T47D (cell line): ENCODE measurements at regions not wholly inside any gene's neighbourhood (a gene's known extent, or its start where the extent isn't known, plus 50 kb on each side); places are given as distances from the start of the nearest gene placed in this dataset.
A peak's percentile ranks its signal among the peaks of the same experiment; 100 is the strongest.

ENCODE experiments used
- DNase-seq, 2 experiments: peaks; one replicate each; pipeline versions ENCODE4 v3.0.0 to v3.0.0-alpha.2; 2011 to 2012; ENCODE audit warnings: low read depth in 1 of 2, low spot score in 1 of 2
- JUND ChIP-seq: IDR thresholded peaks from 2 replicates; pipeline ENCODE4 v1.6.1; 2012; ENCODE audit warnings: low read depth
- in situ Hi-C: cut with HindIII; loops from 2 replicates; pipeline ENCODE4 v1.10.0; 2016; ENCODE audit warnings: low sequenced_read_pairs, low pct_unique_long_range_greater_than_20kb

- no peak for DNase-seq
- no peak for TF ChIP-seq JUND
- in situ Hi-C loops, result no loop called here
Observed at GRCh38 chr2:121093692-121094091, 191.3 kb downstream of the TFCP2L1 start.

- no peak for DNase-seq
- in situ Hi-C loops, result no loop called here
- no peak for TF ChIP-seq JUND
Observed at GRCh38 chr2:121094101-121094500, 190.9 kb downstream of the TFCP2L1 start.

- DNase-seq, result no peak
- in situ Hi-C loops, result no loop called here
- no peak for TF ChIP-seq JUND
Observed at GRCh38 chr2:121094845-121095244, 190.2 kb downstream of the TFCP2L1 start.

DNA sequence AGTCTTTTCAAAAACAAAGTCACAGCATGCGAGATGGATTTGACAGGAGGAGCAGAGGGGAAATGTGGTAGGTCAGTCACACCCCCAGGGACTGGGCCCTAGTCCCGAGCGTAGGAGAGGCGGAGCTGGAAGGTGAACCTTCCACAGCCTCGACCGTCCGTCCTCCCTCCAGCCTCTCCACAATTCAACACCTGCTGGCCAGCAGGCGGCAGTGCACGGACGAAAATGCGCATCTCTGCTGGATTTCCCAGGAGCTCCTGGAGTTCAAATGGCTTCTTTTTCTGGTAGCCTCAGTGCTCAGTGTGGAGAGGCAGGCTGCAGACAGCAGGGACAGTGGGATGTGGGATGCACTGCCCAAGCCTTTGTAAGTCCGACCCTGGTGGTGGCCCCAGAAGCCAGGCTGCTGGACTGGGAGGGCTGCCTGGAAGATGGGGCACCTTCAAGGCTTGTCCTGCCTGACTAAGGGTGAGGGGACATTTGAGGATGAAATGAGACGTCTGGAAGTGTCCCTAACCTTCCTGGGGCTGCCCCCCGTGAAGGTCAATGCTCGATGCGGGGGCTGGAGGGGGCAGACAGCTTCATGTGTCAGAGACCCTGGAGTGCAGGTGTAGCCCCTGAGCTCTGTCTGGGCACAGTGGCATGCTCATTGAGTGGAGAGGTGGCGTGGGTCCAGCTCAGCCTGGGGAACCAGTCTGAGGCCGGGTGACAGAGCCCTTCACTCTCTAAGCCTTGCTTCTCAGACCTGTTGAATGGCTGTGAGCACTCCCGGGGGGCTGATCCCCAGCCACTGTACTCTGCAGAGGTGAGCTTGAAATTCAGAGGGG lies 189.5 kb downstream of the TFCP2L1 start:
- DNase-seq, result peak; percentile 60 to 73
- in situ Hi-C loops, result no loop called here
- TF ChIP-seq JUND, result no peak

GRCh38 chr2:121096611-121097010 lies 188.4 kb downstream of the TFCP2L1 start:
- DNase-seq, result no peak
- TF ChIP-seq JUND, result no peak
- in situ Hi-C loops, result no loop called here

- in situ Hi-C loops, result no loop called here
- no peak for DNase-seq
- TF ChIP-seq JUND, result no peak
Observed at GRCh38 chr2:121098556-121098955, 186.4 kb downstream of the TFCP2L1 start.

- in situ Hi-C loops, result no loop called here
- no peak for TF ChIP-seq JUND
- peak; percentile 31 to 46 for DNase-seq
Observed at GRCh38 chr2:121099329-121100290, 185.4 kb downstream of the TFCP2L1 start.

DNA sequence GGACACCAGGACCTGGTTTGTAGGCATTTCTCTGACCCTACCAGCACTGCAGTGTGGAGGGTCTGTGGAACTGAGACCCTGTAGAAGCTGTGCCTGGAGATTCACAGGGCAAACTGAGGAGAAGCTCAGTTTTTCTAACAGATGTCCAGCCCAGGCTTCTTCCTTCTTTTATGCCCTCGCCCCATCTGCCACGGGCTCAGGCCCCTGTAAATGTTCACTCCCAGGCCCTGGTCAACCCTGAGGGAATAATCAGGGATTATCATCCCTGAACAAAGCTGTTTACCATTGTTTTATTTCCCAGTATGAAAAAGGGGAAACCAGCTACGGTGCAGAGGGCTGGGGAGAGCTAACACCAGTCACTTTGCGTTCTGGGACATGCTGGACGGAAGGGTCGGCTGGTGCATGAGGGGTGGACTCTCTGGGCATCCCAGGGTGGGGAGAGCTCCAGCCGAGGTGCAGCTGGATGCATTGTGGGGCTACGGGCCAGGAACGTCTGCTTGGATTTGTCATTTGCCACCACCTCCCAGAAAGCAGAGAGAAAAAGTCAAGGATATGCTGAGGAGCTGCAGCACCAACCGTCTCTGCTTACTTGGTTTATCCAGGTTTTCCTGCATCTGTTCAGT lies 183.8 kb downstream of the TFCP2L1 start:
- DNase-seq, result no peak
- in situ Hi-C loops, result no loop called here
- TF ChIP-seq JUND, result no peak

DNA sequence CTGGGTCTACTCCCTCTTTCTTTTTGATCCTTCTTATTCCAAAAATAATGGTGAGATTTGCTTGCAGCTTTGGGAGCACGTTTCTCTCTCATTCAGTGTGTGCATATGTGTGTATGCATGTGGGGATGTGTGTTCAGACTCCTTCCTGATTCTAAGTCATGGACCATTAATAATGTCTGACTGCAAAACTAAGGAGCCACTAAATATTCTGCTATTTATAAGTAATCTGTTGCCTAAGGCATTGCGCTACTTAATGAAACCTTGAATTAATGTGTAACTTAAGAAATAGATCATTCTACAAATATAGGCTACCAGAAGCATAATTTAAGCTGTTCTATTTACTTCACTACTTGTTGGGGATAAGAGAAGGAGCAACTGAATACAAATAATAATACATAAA lies 182.1 kb downstream of the TFCP2L1 start:
- TF ChIP-seq JUND, result no peak
- no peak for DNase-seq
- in situ Hi-C loops, result no loop called here

DNA sequence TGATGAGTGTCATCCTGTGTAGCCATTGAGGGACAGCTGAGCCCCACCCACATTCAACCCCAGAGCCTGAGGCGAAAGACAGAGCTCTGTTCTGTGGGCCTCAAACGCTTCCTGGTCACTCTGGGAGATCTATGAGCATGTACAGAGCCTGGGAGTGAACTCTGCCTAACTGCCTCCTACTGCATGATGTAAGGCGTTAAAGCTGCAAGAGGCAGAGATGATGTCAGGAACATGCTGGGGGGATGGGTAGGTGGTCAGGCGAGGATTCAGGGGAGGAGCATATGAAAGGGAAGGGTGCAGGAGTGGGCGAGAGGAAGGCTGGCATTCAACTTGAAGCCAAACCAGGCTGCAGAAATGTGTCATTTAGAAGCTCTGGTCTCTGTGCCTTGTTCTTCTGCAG lies 181.0 kb downstream of the TFCP2L1 start:
- no peak for TF ChIP-seq JUND
- no peak for DNase-seq
- in situ Hi-C loops, result no loop called here

DNA sequence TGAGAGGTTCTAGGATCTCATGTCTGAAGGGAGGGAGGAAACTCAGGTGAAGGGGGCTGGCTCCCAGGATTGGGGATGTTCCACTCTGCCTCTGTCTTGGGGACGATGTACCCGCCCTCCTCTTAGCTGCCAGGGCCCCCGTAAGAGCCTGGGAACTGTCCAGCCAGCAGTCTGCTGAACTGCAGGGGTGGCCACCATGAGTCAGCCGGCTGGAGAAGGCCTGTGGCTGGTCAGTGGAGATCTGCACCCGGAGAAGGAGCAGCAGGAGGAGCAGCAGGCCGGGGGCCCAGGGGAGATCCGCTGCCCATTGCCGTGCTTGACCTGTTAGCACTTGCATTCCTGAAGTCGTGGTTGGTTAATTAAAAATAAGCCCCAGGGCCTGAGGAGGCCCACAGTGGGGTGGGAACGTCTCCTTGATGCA lies 180.3 kb downstream of the TFCP2L1 start:
- TF ChIP-seq JUND, result no peak
- DNase-seq, result no peak
- in situ Hi-C loops, result no loop called here

GRCh38 chr2:121110924-121111323 lies 174.1 kb downstream of the TFCP2L1 start:
- in situ Hi-C loops, result no loop called here
- no peak for TF ChIP-seq JUND
- DNase-seq, result no peak
